ENCODE measurements at regions not wholly inside any gene's neighbourhood (a gene's known extent, or its start where the extent isn't known, plus 50 kb on each side); places are given as distances from the start of the nearest gene placed in this dataset.

- TF ChIP-seq USF1 (IDR thresholded peaks at IDR 0.05; ENCODE audit: borderline replicate concordance, extremely low read length, insufficient read depth, low read depth, low read length) (no peak), MYB (IDR thresholded peaks at IDR 0.05; ENCODE audit: borderline replicate concordance, low read depth, low read length) (no peak), SREBF2 (IDR thresholded peaks at IDR 0.05; ENCODE audit: low read length) (no peak)
These were observed 247.0 kb upstream of the LYPLAL1 start (continued) for GRCh38 chr1:218926631-218927030.

- no TSS peak for BruUV-seq (replicated peaks)
- 73% methylated on average over 3 of the region's 3 CpGs for WGBS (ENCODE audit: insufficient coverage, insufficient replicate concordance, low lambda C conversion rate, missing lambda C conversion rate)
- Histone ChIP-seq H3K27me3 (replicated peaks in 1 of 2; ENCODE audit: control insufficient read depth in 2 of 2, insufficient read depth in 2 of 2, low read length in 1 of 2) (no peaks in the 10 kb centered on the region), H4K20me1 (ENCODE audit: control insufficient read depth, insufficient read depth) (no peaks in the 10 kb centered on the region), H3K9me3 (replicated peaks; ENCODE audit: control insufficient read depth, insufficient read depth, low read length) (no peaks in the 10 kb centered on the region), H3K4me1 (ENCODE audit: control insufficient read depth, insufficient read depth, low read length) (no peaks in the 10 kb centered on the region), H2AFZ (ENCODE audit: control insufficient read depth, low read depth, low read length) (no peak overlapping the region), H3K27ac (ENCODE audit: control insufficient read depth, insufficient read depth) (no peak overlapping the region), H3K79me2 (ENCODE audit: control insufficient read depth, insufficient read depth, low read length) (no peaks in the 10 kb centered on the region), H3K9ac (ENCODE audit: control insufficient read depth, insufficient read depth, low read length) (no peak overlapping the region), H3K4me3 (no peak overlapping the region), H3K4me2 (ENCODE audit: control insufficient read depth, insufficient read depth) (no peak overlapping the region), H3K36me3 (ENCODE audit: control insufficient read depth in 2 of 2, insufficient read depth in 2 of 2, low read length in 1 of 2) (no peaks in the 10 kb centered on the region)
- ChIA-PET SMC1A (ENCODE audit: uncharacterized antibody, unreplicated experiment) (no interaction called here), POLR2A (no interaction called here), CTCF (no interaction called here), RAD21 (ENCODE audit: unreplicated experiment) (no interaction called here)
- FAIRE-seq, result no peak
- no peak for DNase-seq (ENCODE audit: low read depth, low spot score)
- intact Hi-C loops (cut with micrococcal nuclease; ENCODE audit: unreplicated experiment), result no loop called here
- no peak for ATAC-seq
- in situ Hi-C loops (cut with MboI), result no loop called here
- TF ChIP-seq BMI1 (IDR thresholded peaks at IDR 0.05; ENCODE audit: borderline replicate concordance) (no peak), MYC (IDR thresholded peaks at IDR 0.05; ENCODE audit: insufficient read depth, insufficient read length, insufficient replicate concordance, low read length, severe bottlenecking) (no peak), JUND (IDR thresholded peaks at IDR 0.05; ENCODE audit: low read depth, low read length) (no peak), ETV6 (conservative IDR thresholded peaks at IDR 0.05 in 1 of 2, IDR thresholded peaks at IDR 0.05 in 1 of 2; ENCODE audit: borderline replicate concordance in 1 of 2, low read depth in 1 of 2) (no peak), BCL3 (IDR thresholded peaks at IDR 0.05; ENCODE audit: borderline replicate concordance, insufficient read depth, low read depth, low read length, poor library complexity, severe bottlenecking) (no peak), TCF12 (IDR thresholded peaks at IDR 0.05; ENCODE audit: low read depth, low read length) (no peak), PML (IDR thresholded peaks at IDR 0.05; ENCODE audit: low read length) (no peak), ZBTB11 (CRISPR knock-in tag; IDR thresholded peaks at IDR 0.05) (no peak), LARP7 (IDR thresholded peaks at IDR 0.05) (no peak), CEBPB (IDR thresholded peaks at IDR 0.05; ENCODE audit: borderline replicate concordance in 1 of 2, low read depth in 2 of 2, low read length in 2 of 2) (no peak)
These were observed 243.7 kb upstream of the LYPLAL1 start for GRCh38 chr1:218930000-218930399.

Data from GM12878 (cell line).